Middle frontal gyrus (tissue), 1 donor: ENCODE measurements at regions not wholly inside any gene's neighbourhood (a gene's known extent, or its start where the extent isn't known, plus 50 kb on each side); places are given as distances from the start of the nearest gene placed in this dataset.

Experiments
- DNase-seq: peaks from one replicate; pipeline ENCODE4 v3.0.0-alpha.2; 2015; ENCODE audit warnings: low spot score; ENCODE audit errors: extremely low spot score

DNA sequence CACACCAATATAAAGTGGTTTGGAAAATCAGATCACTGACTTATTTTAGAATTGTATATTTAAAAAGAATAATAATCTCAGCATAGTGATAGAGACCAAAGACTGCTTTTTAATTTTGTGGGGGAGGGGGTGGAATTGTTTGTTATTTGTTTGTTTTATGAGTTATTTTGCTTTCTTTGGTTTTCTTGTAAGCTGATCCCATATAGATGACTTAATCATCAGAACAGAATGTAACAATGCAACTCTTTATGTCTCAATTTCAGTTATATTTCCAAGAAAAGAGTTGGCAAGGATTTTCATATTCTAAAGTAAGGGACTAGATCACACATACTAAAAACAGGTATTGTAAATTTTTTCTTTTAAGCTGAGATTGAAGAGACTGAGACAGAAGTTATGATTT is 984.9 kb downstream of the TLE4 start:
- DNase-seq = no peak

GRCh38 chr9:80555782-80556325 is 984.1 kb downstream of the TLE4 start:
- DNase-seq = no peak

- no peak for DNase-seq
Measured at GRCh38 chr9:80554856-80555255, 983.1 kb downstream of the TLE4 start.

- no peak for DNase-seq
Measured at GRCh38 chr9:80554301-80554700, 982.5 kb downstream of the TLE4 start.

- DNase-seq = no peak
Measured at GRCh38 chr9:80552931-80553330, 981.2 kb downstream of the TLE4 start.

- no peak for DNase-seq
Measured at GRCh38 chr9:80550181-80550580, 978.4 kb downstream of the TLE4 start.

DNA sequence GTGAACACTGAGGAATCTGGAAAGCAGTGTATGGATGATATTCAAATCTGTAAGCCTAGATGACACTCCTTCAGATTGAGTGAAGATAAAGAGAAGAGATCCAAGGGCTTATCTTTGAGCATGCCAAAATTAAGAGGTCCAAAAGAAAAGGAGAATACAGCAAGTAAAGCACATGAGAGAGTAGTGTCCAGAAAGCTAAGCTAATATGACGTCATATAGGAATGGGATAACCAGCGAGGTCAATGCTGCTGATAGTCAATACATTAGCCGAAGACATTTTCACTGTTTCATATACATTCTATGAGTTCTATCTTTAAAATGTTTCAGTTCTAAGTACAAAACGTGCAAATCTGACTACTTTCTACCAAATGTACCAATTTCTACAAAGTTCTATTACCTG is 975.8 kb downstream of the TLE4 start:
- DNase-seq = no peak

DNA sequence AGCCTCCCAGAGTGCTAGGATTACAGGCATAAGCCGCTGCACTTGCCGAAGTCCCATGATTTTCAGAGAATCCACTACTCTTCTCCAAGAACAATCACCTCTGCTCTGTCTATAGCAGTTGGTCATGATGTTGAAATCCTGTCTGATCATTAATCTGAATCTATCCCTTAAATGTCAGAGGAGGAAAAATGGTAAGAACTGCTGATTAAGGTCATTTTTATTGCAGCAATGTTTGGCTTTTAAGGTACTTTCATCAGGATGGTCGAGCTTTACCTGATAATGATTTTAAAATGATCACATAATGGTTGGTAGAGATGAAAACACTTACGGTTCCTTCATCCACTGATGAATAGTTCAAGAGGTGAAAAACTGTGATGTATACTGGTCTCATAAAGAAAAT is 968.6 kb downstream of the TLE4 start:
- no peak for DNase-seq

GRCh38 chr9:80538976-80539375 is 967.2 kb downstream of the TLE4 start:
- no peak for DNase-seq

- DNase-seq = no peak
Measured at GRCh38 chr9:80522465-80522864, 950.7 kb downstream of the TLE4 start.

DNA sequence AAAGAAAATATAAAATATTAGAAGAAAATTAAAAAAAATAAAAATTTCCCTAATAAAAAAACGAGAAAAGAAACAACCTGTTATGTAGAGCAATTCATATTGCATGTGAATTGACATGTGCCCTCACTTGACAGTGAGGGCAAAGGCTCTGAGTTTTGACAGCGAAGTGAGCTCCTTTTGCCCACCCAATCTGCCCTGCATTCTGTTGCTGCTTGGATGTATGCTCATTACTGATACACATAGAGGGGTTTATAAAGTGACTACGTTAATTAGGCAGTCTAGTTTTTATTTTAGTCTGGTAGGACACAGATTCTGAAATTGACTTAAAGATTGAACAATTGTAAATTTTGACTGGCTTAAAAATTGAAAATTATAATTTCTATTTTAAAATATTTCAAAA is 949.4 kb downstream of the TLE4 start:
- DNase-seq = no peak

DNA sequence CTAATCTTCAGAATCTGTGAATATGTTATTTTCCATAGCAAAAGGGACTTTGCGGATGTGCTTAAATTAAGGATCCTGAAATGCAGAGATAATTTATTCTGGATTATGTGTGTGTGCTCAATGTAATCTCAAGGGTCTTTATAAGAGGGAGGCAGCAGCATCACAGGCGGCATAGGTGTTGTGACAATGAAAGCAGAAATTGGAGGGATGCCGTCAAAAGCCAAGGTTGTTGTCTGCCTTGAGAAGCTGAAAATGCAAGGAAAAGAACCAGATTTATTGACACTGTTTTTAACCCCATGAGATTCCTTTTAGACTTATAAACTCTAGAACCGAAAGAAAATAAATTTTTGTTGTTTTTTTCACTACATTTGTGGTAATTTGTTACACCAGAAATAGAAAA is 948.5 kb downstream of the TLE4 start:
- no peak for DNase-seq

DNA sequence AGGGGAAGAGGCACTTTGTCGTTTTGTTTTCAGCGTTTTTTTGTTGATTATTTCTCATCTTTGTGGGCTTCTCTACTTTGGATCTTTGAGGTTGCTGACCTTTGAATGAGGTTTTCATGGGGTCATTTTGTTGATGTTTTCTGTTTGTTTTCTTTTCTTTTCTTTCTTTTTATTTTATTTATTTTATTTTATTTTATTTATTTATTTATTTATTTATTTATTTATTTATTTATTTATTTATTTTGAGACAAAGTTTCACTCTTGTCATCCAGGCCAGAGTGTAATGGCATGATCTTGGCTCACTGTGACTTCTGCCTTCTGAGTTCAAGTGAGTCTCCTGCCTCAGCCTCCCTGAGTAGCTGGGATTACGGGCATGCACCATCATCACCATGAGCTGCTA is 946.7 kb downstream of the TLE4 start:
- DNase-seq = no peak

DNA sequence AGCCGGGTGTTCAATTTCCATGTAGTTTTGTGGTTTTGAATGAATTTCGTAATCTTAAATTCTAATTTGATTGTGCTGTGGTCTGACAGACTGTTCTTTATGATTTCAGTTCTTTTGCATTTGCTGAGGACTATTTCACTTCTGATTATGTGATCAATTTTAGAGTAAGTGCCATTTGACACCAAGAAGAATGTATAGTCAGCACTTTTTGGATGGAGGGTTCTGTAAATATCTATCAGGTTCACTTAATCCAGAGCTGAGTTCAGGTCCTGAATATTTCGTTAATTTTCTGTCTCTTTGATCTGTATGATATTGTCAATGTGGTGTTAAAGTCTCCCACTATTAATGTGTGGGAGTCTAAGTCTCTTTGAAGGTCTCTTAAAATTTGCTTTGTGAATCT is 944.9 kb downstream of the TLE4 start:
- no peak for DNase-seq

- no peak for DNase-seq
Measured at GRCh38 chr9:80509358-80509757, 937.6 kb downstream of the TLE4 start.

- DNase-seq = no peak
Measured at GRCh38 chr9:80507611-80508010, 935.8 kb downstream of the TLE4 start.

DNA sequence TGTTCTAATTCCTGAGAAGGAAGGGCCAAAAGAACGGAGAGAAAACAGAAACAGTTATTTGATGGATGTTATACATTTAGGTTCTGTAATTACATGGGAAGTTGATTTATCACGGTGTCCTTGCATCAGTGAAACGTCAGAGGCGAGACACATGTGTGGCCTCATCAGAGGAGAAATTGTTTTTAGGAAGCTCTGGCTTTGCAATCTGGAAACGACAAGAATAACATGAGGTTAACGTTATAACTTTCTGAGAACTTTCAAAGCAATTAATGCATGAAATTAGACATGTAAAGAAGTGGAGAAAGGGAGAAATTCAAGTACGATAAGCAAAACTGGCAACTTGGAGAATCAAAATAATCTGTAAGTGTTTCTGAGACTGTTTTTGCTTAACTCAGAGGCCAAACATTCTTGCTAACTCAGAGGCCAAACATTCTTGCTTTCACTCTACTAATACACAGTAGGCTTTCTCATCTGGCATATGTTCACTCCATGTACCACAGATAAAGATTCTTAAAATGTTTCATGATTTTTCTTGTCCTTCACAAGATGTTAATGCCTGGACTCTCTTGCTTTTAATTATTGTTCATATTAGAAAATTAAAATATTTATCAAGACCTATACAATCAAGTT is 933.0 kb downstream of the TLE4 start:
- DNase-seq = no peak

DNA sequence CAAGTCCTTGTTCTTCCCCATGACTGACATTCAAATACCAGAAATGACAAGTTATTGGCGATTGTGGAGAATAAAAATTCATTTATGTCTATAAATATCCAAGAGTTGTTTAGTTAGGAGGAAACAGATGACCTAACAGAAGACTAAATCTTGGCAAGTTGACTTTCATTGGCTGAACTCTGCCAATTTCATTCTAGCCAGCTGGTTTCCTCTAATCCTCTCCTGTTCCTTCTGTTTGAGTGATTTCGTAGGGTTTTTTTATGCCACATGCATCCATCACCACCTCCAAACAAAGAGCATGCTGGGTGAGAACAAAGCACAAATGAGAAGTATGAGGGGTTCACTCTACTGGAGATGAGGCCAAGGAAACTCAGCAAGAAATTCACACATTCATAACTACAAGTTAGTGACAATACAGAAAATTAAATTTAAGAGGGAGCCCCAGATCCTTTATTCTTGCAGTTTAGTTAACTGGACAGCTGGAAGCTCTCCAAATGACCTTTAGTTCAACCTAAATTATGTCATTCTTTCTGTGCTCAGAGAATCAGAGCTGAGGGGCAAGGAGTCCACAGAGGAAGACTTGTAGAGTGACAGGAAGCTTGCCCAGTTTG is 932.0 kb downstream of the TLE4 start:
- no peak for DNase-seq

- DNase-seq = no peak
Measured at GRCh38 chr9:80502306-80502705, 930.5 kb downstream of the TLE4 start.

- no peak for DNase-seq
Measured at GRCh38 chr9:80501635-80502034, 929.9 kb downstream of the TLE4 start.

DNA sequence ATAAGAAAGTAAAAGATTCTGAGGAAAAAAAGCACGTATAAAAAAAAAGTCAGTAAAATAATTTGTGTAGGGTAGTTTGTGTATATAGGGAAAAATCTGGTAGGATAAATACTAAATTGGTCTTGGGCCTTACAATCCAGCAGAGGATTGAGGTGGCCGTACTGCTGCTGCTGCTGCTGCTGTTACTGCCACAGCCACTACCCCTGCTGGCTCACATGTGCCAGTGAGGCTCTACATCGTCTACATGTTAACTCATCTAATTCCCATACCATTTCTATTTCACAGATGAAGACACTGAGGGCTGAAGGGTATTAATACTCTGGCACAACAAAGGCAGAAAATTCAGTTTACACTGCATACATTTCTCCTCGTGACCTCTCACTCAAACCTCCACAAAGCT is 928.5 kb downstream of the TLE4 start:
- DNase-seq = no peak

- DNase-seq = no peak
Measured at GRCh38 chr9:80498001-80498555, 926.3 kb downstream of the TLE4 start.
